Right atrium auricular region (tissue), 2 donors: ENCODE measurements at regions not wholly inside any gene's neighbourhood (a gene's known extent, or its start where the extent isn't known, plus 50 kb on each side); places are given as distances from the start of the nearest gene placed in this dataset.

Source experiments
- DNase-seq: peaks from one replicate; pipeline ENCODE4 v3.0.0-alpha.2; 2019; ENCODE audit warnings: low spot score
- H3K27ac ChIP-seq, 2 donors: fragments of 200-600 bp; sonication (generic); 1 replicate in 1 of 2; 2 replicates in 1 of 2; pipeline ENCODE4 v1.5.1; 2016 to 2019
- H3K27me3 ChIP-seq, 2 donors: fragments of 200-600 bp; sonication (generic); one replicate each; pipeline versions ENCODE4 v1.5.1 to v1.6.0; 2017 to 2019
- H3K36me3 ChIP-seq: fragments of 200-600 bp; sonication (generic); one replicate; pipeline ENCODE4 v1.5.1; 2016
- H3K4me1 ChIP-seq, 2 donors: fragments of 200-600 bp; sonication (generic); one replicate each; pipeline versions ENCODE4 v1.5.1 to v1.6.0; 2017 to 2019
- H3K4me3 ChIP-seq, 2 donors: fragments of 200-600 bp; sonication (generic); 1 replicate in 1 of 2; 2 replicates in 1 of 2; pipeline ENCODE4 v1.5.1; 2017 to 2019; ENCODE audit warnings: mild to moderate bottlenecking in 1 of 2, moderate library complexity in 1 of 2
- H3K9me3 ChIP-seq, 2 donors: fragments of 200-600 bp; sonication (generic); one replicate each; pipeline ENCODE4 v1.5.1; 2019
- CTCF ChIP-seq, 2 donors: fragments of 200-600 bp; sonication (generic); IDR thresholded peaks; one replicate each; pipeline ENCODE4 v1.5.1; 2019; ENCODE audit warnings: antibody characterized with exemption in 2 of 2

GRCh38 chr13:29947839-29948238 is 97.4 kb upstream of the UBL3 start:
- TF ChIP-seq CTCF (IDR thresholded peaks at IDR 0.05) = no peak
- Histone ChIP-seq H3K36me3 (no peaks in the 10 kb centered on the region), H3K27ac (no peak overlapping the region), H3K4me3 (no peak overlapping the region), H3K27me3 (no peaks in the 10 kb centered on the region), H3K9me3 (no peaks in the 10 kb centered on the region), H3K4me1 (no peaks in the 10 kb centered on the region)
- no peak for DNase-seq

- Histone ChIP-seq H3K36me3 (no peaks in the 10 kb centered on the region), H3K4me3 (no peak overlapping the region), H3K4me1 (no peaks in the 10 kb centered on the region), H3K27ac (no peak overlapping the region), H3K27me3 (no peaks in the 10 kb centered on the region), H3K9me3 (no peaks in the 10 kb centered on the region)
- DNase-seq = no peak
- TF ChIP-seq CTCF (IDR thresholded peaks at IDR 0.05) = no peak
Measured at GRCh38 chr13:29946093-29946492, 95.7 kb upstream of the UBL3 start.

- Histone ChIP-seq H3K9me3 (no peaks in the 10 kb centered on the region), H3K36me3 (no peaks in the 10 kb centered on the region), H3K4me1 (no peaks in the 10 kb centered on the region), H3K27ac (no peak overlapping the region), H3K4me3 (no peak overlapping the region), H3K27me3 (no peaks in the 10 kb centered on the region)
- TF ChIP-seq CTCF (IDR thresholded peaks at IDR 0.05) = no peak
- no peak for DNase-seq
Measured at GRCh38 chr13:29943686-29944085, 93.3 kb upstream of the UBL3 start.

- Histone ChIP-seq H3K27me3 (no peaks in the 10 kb centered on the region), H3K9me3 (no peaks in the 10 kb centered on the region), H3K4me3 (no peak overlapping the region), H3K27ac (no peak overlapping the region), H3K36me3 (no peaks in the 10 kb centered on the region), H3K4me1 (no peaks in the 10 kb centered on the region)
- TF ChIP-seq CTCF (IDR thresholded peaks at IDR 0.05) = no peak
- no peak for DNase-seq
Measured at GRCh38 chr13:29943273-29943672, 92.9 kb upstream of the UBL3 start.

- TF ChIP-seq CTCF (IDR thresholded peaks at IDR 0.05) = no peak
- Histone ChIP-seq H3K27me3 (no peaks in the 10 kb centered on the region), H3K27ac (no peak overlapping the region), H3K4me1 (peaks cover 0 to 7% of the 10 kb centered on the region in 2 donors), H3K36me3 (no peaks in the 10 kb centered on the region), H3K4me3 (no peak overlapping the region), H3K9me3 (no peaks in the 10 kb centered on the region)
- no peak for DNase-seq
Measured at GRCh38 chr13:29940715-29941114, 90.3 kb upstream of the UBL3 start.

- Histone ChIP-seq H3K4me3 (no peak overlapping the region), H3K9me3 (no peaks in the 10 kb centered on the region), H3K4me1 (peaks cover 0 to 14% of the 10 kb centered on the region in 2 donors), H3K27me3 (no peaks in the 10 kb centered on the region), H3K27ac (no peak overlapping the region), H3K36me3 (no peaks in the 10 kb centered on the region)
- no peak for DNase-seq
- no peak for TF ChIP-seq CTCF (IDR thresholded peaks at IDR 0.05)
Measured at GRCh38 chr13:29939158-29939557, 88.7 kb upstream of the UBL3 start.
